H1 (cell line): ENCODE measurements at regions not wholly inside any gene's neighbourhood (a gene's known extent, or its start where the extent isn't known, plus 50 kb on each side); places are given as distances from the start of the nearest gene placed in this dataset.

Experiments used
- CTCF ChIA-PET: fragments of 300-600 bp; sonication (Branson Sonifier 250); formaldehyde crosslinking; loops from one replicate; lab custom pipeline; 2021; ENCODE audit not compliant: partially characterized antibody; lab: Charles Lee
- POLR2A ChIA-PET: fragments of 300-600 bp; sonication (Branson Sonifier 250); formaldehyde crosslinking; loops from one replicate; lab custom pipeline; 2021; ENCODE audit warnings: inconsistent platforms; ENCODE audit not compliant: partially characterized antibody; lab: Charles Lee
- DNase-seq, 2 experiments: peaks; one replicate each; pipeline versions ENCODE4 v3.0.0 to v3.0.0-alpha.2; 2010 to 2022; ENCODE audit warnings: low spot score in 2 of 2, low read depth in 1 of 2, mixed read lengths in 1 of 2
- FAIRE-seq: peaks from 2 replicates; lab custom pipeline; 2011; peaks lifted over from hg19 to GRCh38; lab: Jason Lieb, UNC
- H2AFZ ChIP-seq: 2 replicates; pipeline ENCODE4 v1.8.1; 2012; ENCODE audit warnings: low read length, inconsistent platforms
- H2AK5ac ChIP-seq: 2 replicates; pipeline ENCODE4 v1.6.1; 2013; ENCODE audit warnings: low read depth, low read length
- H2BK120ac ChIP-seq: replicated peaks from 2 replicates; pipeline ENCODE3; 2013; ENCODE audit warnings: low read depth, low read length, inconsistent platforms
- H2BK12ac ChIP-seq: 2 replicates; pipeline ENCODE4 v1.6.1; 2013; ENCODE audit warnings: low read depth, low read length
- H2BK15ac ChIP-seq: 2 replicates; pipeline ENCODE4 v1.6.1; 2013; ENCODE audit warnings: low read length
- H2BK20ac ChIP-seq: 2 replicates; pipeline ENCODE4 v1.6.1; 2013; ENCODE audit warnings: low read length
- H2BK5ac ChIP-seq: 2 replicates; pipeline ENCODE4 v1.6.1; 2013; ENCODE audit warnings: low read depth, low read length
- H3K14ac ChIP-seq: 2 replicates; pipeline ENCODE4 v1.6.1; 2013; ENCODE audit warnings: inconsistent platforms; ENCODE audit not compliant: insufficient read length
- H3K18ac ChIP-seq: 2 replicates; pipeline ENCODE4 v1.6.1; 2013; ENCODE audit warnings: low read length; ENCODE audit errors: extremely low read depth
- H3K23ac ChIP-seq: 2 replicates; pipeline ENCODE4 v1.6.1; 2013; ENCODE audit warnings: inconsistent platforms; ENCODE audit not compliant: insufficient read length
- H3K23me2 ChIP-seq: 2 replicates; pipeline ENCODE4 v1.6.1; 2013; ENCODE audit warnings: low read depth, low read length
- H3K27ac ChIP-seq: 2 replicates; pipeline ENCODE4 v1.6.1; 2011; ENCODE audit warnings: low read depth, low read length, inconsistent platforms
- H3K27me3 ChIP-seq, 4 experiments: replicated peaks in 1 of 4; 1 replicate in 1 of 4; 2 replicates in 3 of 4; pipeline versions ENCODE4 v1.6.1 to v1.8.1; 2011 to 2013; ENCODE audit warnings: low read length in 3 of 4, mild to moderate bottlenecking in 3 of 4, inconsistent platforms in 2 of 4, mixed read lengths in 2 of 4, moderate library complexity in 1 of 4; ENCODE audit not compliant: control insufficient read depth in 3 of 4, insufficient read depth in 3 of 4; ENCODE audit errors: extremely low read depth in 1 of 4
- H3K36me3 ChIP-seq, 4 experiments: 2 replicates each; pipeline versions ENCODE4 v1.6.1 to v1.8.1; 2011 to 2013; ENCODE audit warnings: mild to moderate bottlenecking in 4 of 4, low read length in 3 of 4, moderate library complexity in 2 of 4, control low read depth in 1 of 4, inconsistent platforms in 1 of 4; ENCODE audit not compliant: insufficient read depth in 4 of 4, control insufficient read depth in 2 of 4
- H3K4ac ChIP-seq: replicated peaks from 2 replicates; pipeline ENCODE3; 2013; ENCODE audit warnings: low read length, low read depth, mixed read lengths, inconsistent platforms; ENCODE audit not compliant: insufficient read length
- H3K4me1 ChIP-seq, 4 experiments: replicated peaks in 1 of 4; 1 replicate in 1 of 4; 2 replicates in 3 of 4; pipeline versions ENCODE4 v1.6.1 to v1.8.1; 2011 to 2013; ENCODE audit warnings: low read length in 3 of 4, inconsistent platforms in 2 of 4, mixed read lengths in 1 of 4; ENCODE audit not compliant: insufficient read depth in 4 of 4, control insufficient read depth in 3 of 4
- H3K4me2 ChIP-seq, 2 experiments: 2 replicates each; pipeline versions ENCODE4 v1.6.1 to v1.8.1; 2011 to 2013; ENCODE audit warnings: low read depth in 2 of 2, low read length in 2 of 2, control low read depth in 1 of 2, inconsistent platforms in 1 of 2, mild to moderate bottlenecking in 1 of 2; ENCODE audit not compliant: insufficient read depth in 1 of 2
- H3K4me3 ChIP-seq, 4 experiments: fragments of 200-600, 300-600 bp in 1 of 4; sonication (generic), shearing (Covaris generic), sonication (Bioruptor Twin) in 1 of 4; 2 replicates each; pipeline versions ENCODE4 v1.5.1 to v1.8.1; 2011 to 2016; ENCODE audit warnings: low read length in 4 of 4, low read depth in 3 of 4, control low read depth in 2 of 4, inconsistent platforms in 2 of 4, mild to moderate bottlenecking in 2 of 4, mixed read lengths in 1 of 4, moderate library complexity in 1 of 4; ENCODE audit not compliant: insufficient read depth in 2 of 4; ENCODE audit errors: extremely low read depth in 1 of 4
- H3K56ac ChIP-seq: replicated peaks from 2 replicates; pipeline ENCODE3; 2013; ENCODE audit warnings: low read depth, mild to moderate bottlenecking, mixed read lengths, low read length, inconsistent platforms; ENCODE audit not compliant: insufficient read length
- H3K79me1 ChIP-seq: 2 replicates; pipeline ENCODE4 v1.6.1; 2013; ENCODE audit warnings: low read depth, low read length, control low read depth
- H3K79me2 ChIP-seq, 2 experiments: 2 replicates each; pipeline versions ENCODE4 v1.6.1 to v1.8.1; 2012 to 2013; ENCODE audit warnings: low read length in 2 of 2, mild to moderate bottlenecking in 2 of 2, inconsistent platforms in 1 of 2; ENCODE audit not compliant: insufficient read depth in 2 of 2, control insufficient read depth in 1 of 2
- H3K9ac ChIP-seq, 4 experiments: replicated peaks in 1 of 4; 1 replicate in 1 of 4; 2 replicates in 3 of 4; pipeline versions ENCODE4 v1.6.1 to v1.8.1; 2011 to 2013; ENCODE audit warnings: low read depth in 3 of 4, low read length in 3 of 4, control low read depth in 2 of 4, mild to moderate bottlenecking in 2 of 4, moderate library complexity in 2 of 4, inconsistent platforms in 1 of 4; ENCODE audit errors: extremely low read depth in 1 of 4
- H3K9me3 ChIP-seq, 2 experiments: 2 replicates each; pipeline versions ENCODE4 v1.6.1 to v1.8.1; 2012 to 2013; ENCODE audit warnings: mild to moderate bottlenecking in 2 of 2, moderate library complexity in 2 of 2, control low read depth in 1 of 2, inconsistent platforms in 1 of 2, low read depth in 1 of 2, low read length in 1 of 2, mixed read lengths in 1 of 2; ENCODE audit not compliant: insufficient read depth in 2 of 2
- H4K20me1 ChIP-seq, 2 experiments: replicated peaks in 1 of 2; 2 replicates each; pipeline versions ENCODE3 to v1.8.1; 2011 to 2013; ENCODE audit warnings: inconsistent platforms in 2 of 2, low read length in 2 of 2, mild to moderate bottlenecking in 1 of 2; ENCODE audit not compliant: insufficient read depth in 2 of 2, control insufficient read depth in 1 of 2
- H4K5ac ChIP-seq: 2 replicates; pipeline ENCODE4 v1.6.1; 2013; ENCODE audit warnings: low read length, low read depth, mixed read lengths, inconsistent platforms; ENCODE audit not compliant: insufficient read length
- H4K8ac ChIP-seq: 2 replicates; pipeline ENCODE4 v1.8.0; 2013; ENCODE audit warnings: mild to moderate bottlenecking, moderate library complexity, low read length, inconsistent platforms; ENCODE audit not compliant: insufficient read depth; ENCODE audit errors: extremely low read depth
- H4K91ac ChIP-seq: replicated peaks from 2 replicates; pipeline ENCODE3; 2013; ENCODE audit warnings: low read length, mixed read lengths, inconsistent platforms; ENCODE audit not compliant: insufficient read length
- MAFK ChIP-seq: IDR thresholded peaks from 2 replicates; pipeline ENCODE4 v1.6.1; 2012; ENCODE audit warnings: low read depth, mild to moderate bottlenecking, improper control_type of control experiment, low read length
- SP2 ChIP-seq: IDR thresholded peaks from 2 replicates; pipeline ENCODE4 v1.6.1; 2012; ENCODE audit warnings: mild to moderate bottlenecking, low read length, inconsistent platforms

- H3K56ac ChIP-seq: no peak overlapping the region
- no peak overlapping the region for H2BK20ac ChIP-seq
- H2AK5ac ChIP-seq: no peak overlapping the region
- H4K20me1 ChIP-seq: peaks cover 0 to 1% of the 10 kb centered on the region in 2 experiments
- no peak overlapping the region for H3K9ac ChIP-seq
- no peaks in the 10 kb centered on the region for H3K23me2 ChIP-seq
- no peak overlapping the region for H4K91ac ChIP-seq
- no peak overlapping the region for H3K4ac ChIP-seq
- H3K4me3 ChIP-seq: no peak overlapping the region
- H2BK12ac ChIP-seq: no peak overlapping the region
- FAIRE-seq: no peak
- no peak overlapping the region for H3K4me2 ChIP-seq
- no peak overlapping the region for H4K8ac ChIP-seq
- CTCF ChIA-PET: no interaction called here
- H2BK5ac ChIP-seq: no peak overlapping the region
- H3K79me2 ChIP-seq: no peaks in the 10 kb centered on the region
- POLR2A ChIA-PET: no interaction called here
- H3K14ac ChIP-seq: no peak overlapping the region
- H3K27ac ChIP-seq: no peak overlapping the region
- H3K36me3 ChIP-seq: no peaks in the 10 kb centered on the region
- no peak overlapping the region for H2BK120ac ChIP-seq
- DNase-seq: no peak
- no peak overlapping the region for H3K18ac ChIP-seq
- H3K27me3 ChIP-seq: no peaks in the 10 kb centered on the region
- H2BK15ac ChIP-seq: no peak overlapping the region
- H3K23ac ChIP-seq: no peak overlapping the region
- no peak overlapping the region for H2AFZ ChIP-seq
- H3K9me3 ChIP-seq: no peaks in the 10 kb centered on the region
- H4K5ac ChIP-seq: no peak overlapping the region
- H3K79me1 ChIP-seq: no peaks in the 10 kb centered on the region
- TF ChIP-seq MAFK: peak; percentile 94
- TF ChIP-seq SP2: no peak
- peaks cover 0 to 13% (median 5%) of the 10 kb centered on the region in 4 experiments; a peak in 4 of 7 replicates for H3K4me1 ChIP-seq
These were observed 167.5 kb downstream of the TANC2 start for GRCh38 chr17:63133491-63133890.
